HG02938 (cell line): ENCODE measurements at regions not wholly inside any gene's neighbourhood (a gene's known extent, or its start where the extent isn't known, plus 50 kb on each side); places are given as distances from the start of the nearest gene placed in this dataset.
"Not testable (repeated sequence)": the region's sequence is repeated elsewhere in the genome, so short reads cannot be mapped to it uniquely, and the experiment has no call there.

Experiments
- ATAC-seq: cut with Tn5 transposase; IDR thresholded peaks from one replicate; pipeline ENCODE4 v1.9.1; 2021; ENCODE audit warnings: mild to moderate bottlenecking, moderate library complexity; ENCODE audit not compliant: unreplicated experiment

GRCh38 chr18:27510036-27510633 is 325.0 kb upstream of the CHST9 start:
- ATAC-seq: not testable (repeated sequence)

DNA sequence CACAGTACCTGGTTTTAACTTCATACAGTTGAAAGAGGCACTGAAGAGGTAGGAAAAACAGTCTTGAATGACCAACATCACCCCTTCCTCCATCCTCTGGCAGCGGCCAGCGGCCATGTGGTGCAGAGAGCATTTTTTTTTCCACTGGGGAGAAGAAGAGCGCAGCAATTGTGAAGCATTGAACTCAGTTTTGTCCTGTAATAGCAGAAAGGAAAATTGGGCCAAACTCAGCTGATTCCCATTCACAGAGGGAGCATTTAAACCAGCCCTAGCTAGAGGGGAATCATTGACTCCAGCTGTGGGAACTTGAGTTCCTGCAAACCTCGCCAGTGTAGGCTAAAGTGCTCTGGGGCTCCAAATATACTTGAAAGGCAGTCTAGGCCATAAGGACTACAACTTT is 316.6 kb upstream of the CHST9 start:
- ATAC-seq: no peak

DNA sequence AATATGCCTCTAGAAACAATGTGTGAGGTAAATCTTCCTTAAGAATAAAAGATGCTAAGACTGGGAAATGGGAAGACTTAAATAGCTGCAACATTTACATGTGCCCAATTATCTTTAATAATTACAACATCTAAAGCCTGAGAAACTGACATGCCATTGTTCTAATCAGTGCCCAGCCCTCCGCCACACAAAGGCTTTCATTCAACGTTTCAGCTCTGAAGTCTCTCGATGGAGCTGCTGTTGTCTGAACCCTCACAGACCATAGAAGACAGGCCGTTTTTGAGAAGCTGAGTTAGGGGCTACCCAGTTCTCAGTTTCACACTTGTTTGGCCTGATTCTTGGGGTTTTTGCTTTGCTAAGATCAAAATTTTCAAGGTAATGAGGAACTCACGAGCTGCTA is 315.4 kb upstream of the CHST9 start:
- ATAC-seq: no peak

GRCh38 chr18:27497246-27497645 is 312.1 kb upstream of the CHST9 start:
- no peak for ATAC-seq

- no peak for ATAC-seq
Measured at GRCh38 chr18:27493182-27493581, 308.1 kb upstream of the CHST9 start.

GRCh38 chr18:27491772-27492171 is 306.7 kb upstream of the CHST9 start:
- ATAC-seq: no peak

- no peak for ATAC-seq
Measured at GRCh38 chr18:27483276-27483675, 298.2 kb upstream of the CHST9 start.

GRCh38 chr18:27478459-27478858 is 293.4 kb upstream of the CHST9 start:
- ATAC-seq: no peak

- no peak for ATAC-seq
Measured at GRCh38 chr18:27473318-27473717, 288.2 kb upstream of the CHST9 start.

DNA sequence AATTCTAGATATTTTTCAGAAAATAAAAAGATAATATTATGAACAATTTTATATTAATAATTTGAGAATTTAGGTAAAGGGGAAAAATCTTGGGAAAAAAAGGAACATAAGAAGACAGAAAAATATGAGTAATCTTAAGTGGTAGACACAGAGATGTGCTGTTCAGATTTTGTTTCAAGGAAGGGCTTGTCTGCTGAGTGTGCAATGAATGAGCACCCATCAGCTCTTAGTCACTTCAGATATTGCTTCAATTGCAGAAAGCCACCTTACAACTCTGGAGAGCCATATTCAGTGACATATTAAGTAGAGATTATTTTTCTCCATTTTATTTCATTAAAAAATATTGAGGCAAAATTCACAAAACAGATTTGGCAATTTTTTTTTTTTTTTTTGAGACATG is 282.0 kb upstream of the CHST9 start:
- ATAC-seq: no peak

- ATAC-seq: no peak
Measured at GRCh38 chr18:27461957-27462356, 276.8 kb upstream of the CHST9 start.

GRCh38 chr18:27449104-27449503 is 264.0 kb upstream of the CHST9 start:
- no peak for ATAC-seq

- ATAC-seq: no peak
Measured at GRCh38 chr18:27447930-27448329, 262.8 kb upstream of the CHST9 start.

DNA sequence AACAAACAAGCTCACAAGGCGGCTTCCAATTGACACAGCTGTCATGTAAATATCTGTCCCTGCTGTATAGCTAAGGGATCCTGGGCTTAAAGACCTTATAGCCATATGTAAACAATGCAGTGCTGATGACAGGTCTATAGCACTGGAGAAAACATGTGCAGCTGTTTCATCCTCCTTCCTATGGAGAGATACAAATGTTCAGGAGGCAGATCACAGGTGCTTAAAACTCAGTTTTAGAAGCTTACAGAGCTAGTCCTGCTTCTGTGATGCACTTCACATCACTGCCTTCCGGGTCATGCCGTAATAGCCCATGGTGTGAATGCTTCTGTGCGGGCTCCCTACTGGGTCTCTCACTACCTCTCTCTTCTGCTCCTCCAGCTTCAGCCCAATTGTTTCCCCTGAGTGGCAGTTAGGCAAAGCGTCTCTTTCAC is 262.4 kb upstream of the CHST9 start:
- no peak for ATAC-seq

- ATAC-seq: no peak
Measured at GRCh38 chr18:27430595-27430994, 245.5 kb upstream of the CHST9 start.

DNA sequence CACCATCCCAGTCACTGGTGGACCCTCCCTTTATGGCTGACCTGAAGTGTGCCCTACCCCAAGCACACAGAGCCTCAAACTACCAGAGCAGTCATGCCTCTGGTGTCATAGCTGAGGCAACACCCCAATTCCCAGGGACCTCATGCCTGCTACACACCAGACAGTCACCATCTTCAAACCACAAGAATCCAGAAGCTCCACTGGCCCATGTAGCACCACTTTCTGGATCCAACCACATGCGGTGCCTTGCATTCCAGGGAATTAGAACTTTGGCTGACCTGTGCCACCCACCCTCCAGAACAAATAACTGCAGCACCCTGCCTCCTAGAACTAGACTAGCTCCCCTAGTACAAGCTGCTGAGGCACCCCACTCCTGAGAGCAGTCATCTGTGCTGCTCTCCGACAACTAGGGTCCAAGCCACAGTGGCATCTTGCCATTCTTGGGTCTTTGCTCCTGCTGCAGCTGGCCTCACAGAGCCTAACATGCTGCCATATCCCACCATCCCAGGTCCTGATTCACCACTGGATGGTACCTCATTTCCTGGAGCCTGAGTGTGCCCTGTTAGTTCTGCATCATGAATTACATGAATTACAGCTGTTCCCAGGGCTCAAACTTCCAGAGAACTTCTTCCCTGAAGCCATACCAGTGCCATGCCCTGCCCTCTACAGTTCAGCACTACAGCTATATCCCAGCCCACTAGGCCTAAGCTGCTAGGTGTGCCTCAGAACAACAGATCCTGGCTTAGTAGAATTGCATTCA is 243.8 kb upstream of the CHST9 start:
- ATAC-seq: no peak

DNA sequence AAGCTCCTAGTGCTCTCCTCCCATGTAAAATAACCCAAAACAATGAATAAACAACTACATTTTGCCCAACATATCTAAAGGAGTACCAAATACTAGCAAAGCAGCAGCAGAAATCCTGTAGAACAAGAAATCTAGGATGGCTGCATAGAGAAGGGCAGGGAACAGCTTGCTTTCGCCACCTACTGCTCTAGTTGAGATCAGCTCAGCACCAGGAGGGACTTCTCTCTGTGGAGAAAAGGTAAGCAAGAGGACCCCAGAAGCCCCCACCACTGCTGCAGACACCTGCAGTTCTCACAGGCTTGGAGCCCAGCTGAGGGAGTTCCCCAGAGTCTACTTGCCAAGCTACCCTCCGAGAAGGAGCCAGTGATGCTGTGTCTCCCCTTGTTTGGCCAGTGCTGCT is 243.0 kb upstream of the CHST9 start:
- no peak for ATAC-seq

- ATAC-seq: no peak
Measured at GRCh38 chr18:27423581-27423980, 238.5 kb upstream of the CHST9 start.

DNA sequence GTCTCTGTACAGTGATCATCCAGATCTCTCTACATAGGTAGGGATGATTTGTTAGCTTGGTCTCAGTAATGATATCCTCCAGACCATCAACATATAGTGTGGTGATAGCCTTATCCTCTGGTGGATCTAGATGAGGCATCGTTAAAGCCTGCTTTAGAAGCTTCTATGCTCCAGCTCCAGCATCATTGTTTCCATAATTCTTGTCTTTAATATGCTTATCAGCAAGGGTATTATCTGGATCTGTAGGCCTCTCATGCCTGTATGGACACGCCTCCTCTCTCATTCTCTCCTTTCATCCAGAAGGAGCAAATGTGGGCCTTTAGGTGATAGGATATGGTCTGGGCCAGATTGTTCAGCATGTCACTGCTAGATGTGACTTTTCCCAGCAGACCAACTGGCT is 234.5 kb upstream of the CHST9 start:
- no peak for ATAC-seq

DNA sequence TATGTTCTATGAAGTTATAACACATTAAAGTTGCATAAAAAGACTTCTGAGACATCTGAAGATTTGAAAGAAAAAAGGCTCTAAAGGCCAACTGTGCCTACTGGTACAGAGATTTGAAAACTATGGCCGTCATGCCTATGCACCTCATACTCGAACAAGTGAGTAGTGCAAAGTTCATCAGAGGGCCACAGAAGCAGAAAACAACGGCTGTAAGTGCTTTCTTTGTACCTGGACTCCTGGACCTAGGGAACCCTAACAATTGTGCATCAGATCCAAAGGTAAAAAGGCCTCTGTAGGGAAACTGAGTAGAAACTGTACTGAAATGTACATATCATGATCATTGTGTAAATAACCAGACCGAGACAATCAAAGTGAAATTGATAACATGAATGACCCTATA is 230.4 kb upstream of the CHST9 start:
- no peak for ATAC-seq

DNA sequence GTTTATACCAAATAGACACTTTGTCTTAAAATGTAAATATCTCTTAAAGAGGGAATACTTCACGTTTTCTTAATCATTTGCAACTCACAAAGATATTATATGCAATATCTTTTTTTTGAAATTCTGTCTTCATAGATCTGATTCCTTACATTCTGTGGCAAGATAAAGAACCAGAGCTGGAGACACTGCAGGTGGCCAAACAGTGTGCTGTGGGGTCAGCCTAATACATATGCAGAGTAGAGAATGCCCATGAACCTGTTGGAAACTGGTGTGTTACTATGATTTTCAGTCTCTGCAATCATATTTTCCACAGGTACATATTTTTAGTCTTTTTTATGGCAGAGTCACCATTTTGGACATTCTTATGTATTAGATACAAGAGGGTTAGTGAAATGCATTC is 229.6 kb upstream of the CHST9 start:
- ATAC-seq: no peak

DNA sequence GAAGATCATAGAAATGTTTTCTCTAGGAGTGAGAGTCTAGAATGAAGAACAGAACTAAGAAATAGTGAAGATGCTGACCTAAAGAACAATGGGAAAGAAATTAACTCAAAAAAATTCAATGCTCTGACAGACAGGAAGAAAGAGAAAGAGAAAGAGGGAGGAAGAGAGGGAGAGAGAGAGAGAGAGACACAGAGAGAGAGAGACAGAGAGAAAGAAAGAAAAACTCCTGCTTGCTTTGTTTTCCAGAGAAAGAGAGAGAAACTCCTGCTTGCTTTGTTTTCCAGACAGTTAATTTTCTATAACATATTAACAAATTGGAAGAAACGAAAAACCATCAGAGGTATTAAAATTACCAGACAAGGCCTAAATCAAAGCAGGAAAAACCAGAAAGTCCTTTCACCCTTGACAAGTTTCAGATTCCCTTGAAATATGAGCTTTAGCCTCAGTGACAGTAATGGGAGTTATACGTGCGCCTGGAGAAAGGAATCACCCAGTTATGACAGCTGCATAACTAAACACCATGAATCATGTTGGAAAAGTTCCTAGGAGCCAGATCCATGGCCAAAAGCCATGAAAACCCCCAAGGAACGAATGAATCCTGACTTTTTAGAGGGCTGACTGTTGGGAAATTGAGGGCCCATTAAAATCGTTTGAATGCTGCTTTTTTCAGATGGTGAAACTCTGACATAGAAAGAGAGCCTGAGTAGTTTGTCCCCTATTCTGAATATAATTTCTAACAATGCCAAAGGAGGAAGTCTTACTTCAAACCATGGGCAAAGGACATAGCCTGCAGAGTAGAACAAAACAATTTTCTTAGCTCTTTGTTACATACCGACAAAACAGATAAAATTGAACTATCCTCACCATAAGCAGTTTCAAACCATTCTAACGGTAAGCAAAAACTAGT is 228.6 kb upstream of the CHST9 start:
- no peak for ATAC-seq
